ENCODE measurements at regions not wholly inside any gene's neighbourhood (a gene's known extent, or its start where the extent isn't known, plus 50 kb on each side); places are given as distances from the start of the nearest gene placed in this dataset.

DNA sequence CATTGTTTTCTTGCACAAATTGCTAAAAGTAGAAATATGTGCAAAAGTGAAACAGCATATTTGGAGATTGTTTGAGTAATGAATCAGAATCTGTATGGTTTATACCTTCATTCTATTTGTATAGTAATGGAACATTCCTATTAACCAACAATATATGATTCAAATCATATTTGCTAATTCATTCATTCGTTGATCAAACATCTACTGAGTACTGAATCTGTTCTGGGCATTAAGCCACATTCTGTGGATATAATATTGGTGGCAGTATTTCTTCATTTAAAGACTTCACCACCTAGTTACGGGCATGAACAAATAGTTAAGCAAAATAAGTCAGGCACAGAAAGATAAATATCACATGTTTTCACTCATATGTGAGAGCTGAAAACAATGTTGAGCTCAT lies 385.7 kb downstream of the MTRR start:
- no peak overlapping the region for H3K27ac ChIP-seq
- DNase-seq (ENCODE audit: low spot score): no peak
- no peaks in the 10 kb centered on the region for H3K4me1 ChIP-seq (ENCODE audit: insufficient read depth)
- H4K20me1 ChIP-seq (ENCODE audit: insufficient read depth, poor library complexity, severe bottlenecking): no peaks in the 10 kb centered on the region
- H3K36me3 ChIP-seq (replicated peaks; ENCODE audit: insufficient read depth, low read depth): no peaks in the 10 kb centered on the region
- TF ChIP-seq EZH2phosphoT487 (IDR thresholded peaks at IDR 0.05; ENCODE audit: low read depth, severe bottlenecking, unreplicated experiment): no peak
- no peak for TF ChIP-seq EZH2 (IDR thresholded peaks at IDR 0.05; ENCODE audit: borderline replicate concordance)
- TF ChIP-seq CTCF (IDR thresholded peaks at IDR 0.05; ENCODE audit: poor library complexity): no peak
- H3K79me2 ChIP-seq: no peaks in the 10 kb centered on the region
- no peak overlapping the region for H3K4me3 ChIP-seq
- no peaks in the 10 kb centered on the region for H3K9me2 ChIP-seq (replicated peaks; ENCODE audit: insufficient read depth)
- 72% methylated on average over 2 of the region's 2 CpGs for WGBS (ENCODE audit: low lambda C conversion rate, missing lambda C conversion rate)
- H3K4me2 ChIP-seq: no peak overlapping the region
- no peaks in the 10 kb centered on the region for H3K27me3 ChIP-seq
- no peaks in the 10 kb centered on the region for H3K9me3 ChIP-seq (ENCODE audit: low read depth)
- no peak overlapping the region for H2AFZ ChIP-seq

DNA sequence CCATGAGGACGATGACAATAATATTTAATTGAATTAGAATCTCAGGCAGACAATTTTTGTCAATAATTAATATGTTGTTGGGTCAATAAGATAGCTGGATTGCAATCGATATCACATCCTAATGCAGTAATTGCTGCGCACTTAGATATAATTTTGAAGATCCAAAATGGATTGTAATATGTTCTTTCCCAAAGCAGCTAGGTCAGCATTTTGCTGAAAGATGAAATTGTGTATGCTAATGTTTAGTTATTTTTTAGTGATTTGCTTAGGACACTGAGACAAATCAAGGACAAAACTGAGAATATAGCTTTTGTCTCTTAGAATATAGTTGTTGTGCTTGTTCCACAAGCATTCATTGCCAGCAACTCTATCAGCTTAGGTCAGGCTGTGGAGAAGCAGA lies 389.9 kb downstream of the MTRR start:
- Histone ChIP-seq H3K36me3 (replicated peaks; ENCODE audit: insufficient read depth, low read depth) (no peaks in the 10 kb centered on the region), H3K27ac (no peak overlapping the region), H3K27me3 (no peaks in the 10 kb centered on the region), H3K9me3 (ENCODE audit: low read depth) (no peaks in the 10 kb centered on the region), H3K4me2 (no peak overlapping the region), H3K79me2 (no peaks in the 10 kb centered on the region), H3K4me1 (ENCODE audit: insufficient read depth) (no peaks in the 10 kb centered on the region), H3K9me2 (replicated peaks; ENCODE audit: insufficient read depth) (no peaks in the 10 kb centered on the region), H4K20me1 (ENCODE audit: insufficient read depth, poor library complexity, severe bottlenecking) (no peaks in the 10 kb centered on the region), H3K4me3 (no peak overlapping the region), H2AFZ (no peak overlapping the region)
- TF ChIP-seq CTCF (IDR thresholded peaks at IDR 0.05; ENCODE audit: poor library complexity): no peak
- no peak for TF ChIP-seq EZH2phosphoT487 (IDR thresholded peaks at IDR 0.05; ENCODE audit: low read depth, severe bottlenecking, unreplicated experiment)
- TF ChIP-seq EZH2 (IDR thresholded peaks at IDR 0.05; ENCODE audit: borderline replicate concordance): no peak
- WGBS (ENCODE audit: low lambda C conversion rate, missing lambda C conversion rate): 80% methylated on average over 3 of the region's 3 CpGs
- DNase-seq (ENCODE audit: low spot score): no peak

- TF ChIP-seq CTCF (IDR thresholded peaks at IDR 0.05; ENCODE audit: poor library complexity) (no peak), EZH2phosphoT487 (IDR thresholded peaks at IDR 0.05; ENCODE audit: low read depth, severe bottlenecking, unreplicated experiment) (no peak), EZH2 (IDR thresholded peaks at IDR 0.05; ENCODE audit: borderline replicate concordance) (no peak)
- no peaks in the 10 kb centered on the region for H3K79me2 ChIP-seq
- H3K27ac ChIP-seq: no peak overlapping the region
- no peaks in the 10 kb centered on the region for H3K4me1 ChIP-seq (ENCODE audit: insufficient read depth)
- 89% methylated on average over 2 of the region's 2 CpGs for WGBS (ENCODE audit: low lambda C conversion rate, missing lambda C conversion rate)
- no peak for DNase-seq (ENCODE audit: low spot score)
- no peaks in the 10 kb centered on the region for H3K9me2 ChIP-seq (replicated peaks; ENCODE audit: insufficient read depth)
- no peaks in the 10 kb centered on the region for H4K20me1 ChIP-seq (ENCODE audit: insufficient read depth, poor library complexity, severe bottlenecking)
- H3K27me3 ChIP-seq: no peaks in the 10 kb centered on the region
- no peak overlapping the region for H3K4me2 ChIP-seq
- H2AFZ ChIP-seq: no peak overlapping the region
- H3K9me3 ChIP-seq (ENCODE audit: low read depth): no peaks in the 10 kb centered on the region
- H3K36me3 ChIP-seq (replicated peaks; ENCODE audit: insufficient read depth, low read depth): no peaks in the 10 kb centered on the region
- H3K4me3 ChIP-seq: no peak overlapping the region
Observed at GRCh38 chr5:8270246-8270645, 401.3 kb downstream of the MTRR start.
